TTC549 (cell line): ENCODE measurements at regions not wholly inside any gene's neighbourhood (a gene's known extent, or its start where the extent isn't known, plus 50 kb on each side); places are given as distances from the start of the nearest gene placed in this dataset.

Experiments used
- FAIRE-seq: peaks from 2 replicates; lab custom pipeline; 2012; peaks lifted over from hg19 to GRCh38; lab: Jason Lieb, UNC

GRCh38 chr4:180603791-180604190 lies 1639.4 kb upstream of the TENM3 start:
- no peak for FAIRE-seq

- FAIRE-seq = no peak
Measured at GRCh38 chr4:180610324-180610723, 1632.9 kb upstream of the TENM3 start.

GRCh38 chr4:180615746-180616145 lies 1627.5 kb upstream of the TENM3 start:
- FAIRE-seq = no peak

- no peak for FAIRE-seq
Measured at GRCh38 chr4:180617196-180617595, 1626.0 kb upstream of the TENM3 start.

GRCh38 chr4:180618396-180618795 lies 1624.8 kb upstream of the TENM3 start:
- no peak for FAIRE-seq

GRCh38 chr4:180619440-180619839 lies 1623.8 kb upstream of the TENM3 start:
- no peak for FAIRE-seq

- FAIRE-seq = no peak
Measured at GRCh38 chr4:180622254-180622653, 1620.9 kb upstream of the TENM3 start.

- no peak for FAIRE-seq
Measured at GRCh38 chr4:180625653-180626052, 1617.5 kb upstream of the TENM3 start.

GRCh38 chr4:180630012-180630665 lies 1613.1 kb upstream of the TENM3 start:
- FAIRE-seq = no peak

GRCh38 chr4:180634306-180634705 lies 1608.9 kb upstream of the TENM3 start:
- no peak for FAIRE-seq

GRCh38 chr4:180635281-180635680 lies 1607.9 kb upstream of the TENM3 start:
- no peak for FAIRE-seq

- FAIRE-seq = no peak
Measured at GRCh38 chr4:180636696-180637404, 1606.4 kb upstream of the TENM3 start.

- no peak for FAIRE-seq
Measured at GRCh38 chr4:180637616-180638015, 1605.6 kb upstream of the TENM3 start.

- FAIRE-seq = no peak
Measured at GRCh38 chr4:180640193-180640592, 1603.0 kb upstream of the TENM3 start.

- no peak for FAIRE-seq
Measured at GRCh38 chr4:180641495-180641894, 1601.7 kb upstream of the TENM3 start.

GRCh38 chr4:180642732-180643131 lies 1600.5 kb upstream of the TENM3 start:
- FAIRE-seq = no peak

- no peak for FAIRE-seq
Measured at GRCh38 chr4:180650273-180650672, 1592.9 kb upstream of the TENM3 start.

- FAIRE-seq = no peak
Measured at GRCh38 chr4:180652533-180652932, 1590.7 kb upstream of the TENM3 start.

GRCh38 chr4:180655886-180656285 lies 1587.3 kb upstream of the TENM3 start:
- FAIRE-seq = no peak

- FAIRE-seq = no peak
Measured at GRCh38 chr4:180657881-180658280, 1585.3 kb upstream of the TENM3 start.

- FAIRE-seq = peak; percentile 25
Measured at GRCh38 chr4:180664766-180665368, 1578.3 kb upstream of the TENM3 start.

GRCh38 chr4:180665481-180665880 lies 1577.7 kb upstream of the TENM3 start:
- no peak for FAIRE-seq

GRCh38 chr4:180665994-180666824 lies 1577.0 kb upstream of the TENM3 start:
- peak; percentile 5 for FAIRE-seq
